H1 (cell line): ENCODE measurements at regions not wholly inside any gene's neighbourhood (a gene's known extent, or its start where the extent isn't known, plus 50 kb on each side); places are given as distances from the start of the nearest gene placed in this dataset.

ENCODE experiments used
- CTCF ChIA-PET: fragments of 300-600 bp; sonication (Branson Sonifier 250); formaldehyde crosslinking; loops from one replicate; lab custom pipeline; 2021; ENCODE audit not compliant: partially characterized antibody; lab: Charles Lee
- POLR2A ChIA-PET: fragments of 300-600 bp; sonication (Branson Sonifier 250); formaldehyde crosslinking; loops from one replicate; lab custom pipeline; 2021; ENCODE audit warnings: inconsistent platforms; ENCODE audit not compliant: partially characterized antibody; lab: Charles Lee
- DNase-seq, 2 experiments: peaks; one replicate each; pipeline versions ENCODE4 v3.0.0 to v3.0.0-alpha.2; 2010 to 2022; ENCODE audit warnings: low spot score in 2 of 2, low read depth in 1 of 2, mixed read lengths in 1 of 2
- FAIRE-seq: peaks from 2 replicates; lab custom pipeline; 2011; peaks lifted over from hg19 to GRCh38; lab: Jason Lieb, UNC
- H2AFZ ChIP-seq: 2 replicates; pipeline ENCODE4 v1.8.1; 2012; ENCODE audit warnings: low read length, inconsistent platforms
- H2AK5ac ChIP-seq: 2 replicates; pipeline ENCODE4 v1.6.1; 2013; ENCODE audit warnings: low read depth, low read length
- H2BK120ac ChIP-seq: replicated peaks from 2 replicates; pipeline ENCODE3; 2013; ENCODE audit warnings: low read depth, low read length, inconsistent platforms
- H2BK12ac ChIP-seq: 2 replicates; pipeline ENCODE4 v1.6.1; 2013; ENCODE audit warnings: low read depth, low read length
- H2BK15ac ChIP-seq: 2 replicates; pipeline ENCODE4 v1.6.1; 2013; ENCODE audit warnings: low read length
- H2BK20ac ChIP-seq: 2 replicates; pipeline ENCODE4 v1.6.1; 2013; ENCODE audit warnings: low read length
- H2BK5ac ChIP-seq: 2 replicates; pipeline ENCODE4 v1.6.1; 2013; ENCODE audit warnings: low read depth, low read length
- H3K14ac ChIP-seq: 2 replicates; pipeline ENCODE4 v1.6.1; 2013; ENCODE audit warnings: inconsistent platforms; ENCODE audit not compliant: insufficient read length
- H3K18ac ChIP-seq: 2 replicates; pipeline ENCODE4 v1.6.1; 2013; ENCODE audit warnings: low read length; ENCODE audit errors: extremely low read depth
- H3K23ac ChIP-seq: 2 replicates; pipeline ENCODE4 v1.6.1; 2013; ENCODE audit warnings: inconsistent platforms; ENCODE audit not compliant: insufficient read length
- H3K23me2 ChIP-seq: 2 replicates; pipeline ENCODE4 v1.6.1; 2013; ENCODE audit warnings: low read depth, low read length
- H3K27ac ChIP-seq: 2 replicates; pipeline ENCODE4 v1.6.1; 2011; ENCODE audit warnings: low read depth, low read length, inconsistent platforms
- H3K27me3 ChIP-seq, 4 experiments: replicated peaks in 1 of 4; 1 replicate in 1 of 4; 2 replicates in 3 of 4; pipeline versions ENCODE4 v1.6.1 to v1.8.1; 2011 to 2013; ENCODE audit warnings: low read length in 3 of 4, mild to moderate bottlenecking in 3 of 4, inconsistent platforms in 2 of 4, mixed read lengths in 2 of 4, moderate library complexity in 1 of 4; ENCODE audit not compliant: control insufficient read depth in 3 of 4, insufficient read depth in 3 of 4; ENCODE audit errors: extremely low read depth in 1 of 4
- H3K36me3 ChIP-seq, 4 experiments: 2 replicates each; pipeline versions ENCODE4 v1.6.1 to v1.8.1; 2011 to 2013; ENCODE audit warnings: mild to moderate bottlenecking in 4 of 4, low read length in 3 of 4, moderate library complexity in 2 of 4, control low read depth in 1 of 4, inconsistent platforms in 1 of 4; ENCODE audit not compliant: insufficient read depth in 4 of 4, control insufficient read depth in 2 of 4
- H3K4ac ChIP-seq: replicated peaks from 2 replicates; pipeline ENCODE3; 2013; ENCODE audit warnings: low read length, low read depth, mixed read lengths, inconsistent platforms; ENCODE audit not compliant: insufficient read length
- H3K4me1 ChIP-seq, 4 experiments: replicated peaks in 1 of 4; 1 replicate in 1 of 4; 2 replicates in 3 of 4; pipeline versions ENCODE4 v1.6.1 to v1.8.1; 2011 to 2013; ENCODE audit warnings: low read length in 3 of 4, inconsistent platforms in 2 of 4, mixed read lengths in 1 of 4; ENCODE audit not compliant: insufficient read depth in 4 of 4, control insufficient read depth in 3 of 4
- H3K4me2 ChIP-seq, 2 experiments: 2 replicates each; pipeline versions ENCODE4 v1.6.1 to v1.8.1; 2011 to 2013; ENCODE audit warnings: low read depth in 2 of 2, low read length in 2 of 2, control low read depth in 1 of 2, inconsistent platforms in 1 of 2, mild to moderate bottlenecking in 1 of 2; ENCODE audit not compliant: insufficient read depth in 1 of 2
- H3K4me3 ChIP-seq, 4 experiments: fragments of 200-600, 300-600 bp in 1 of 4; sonication (generic), shearing (Covaris generic), sonication (Bioruptor Twin) in 1 of 4; 2 replicates each; pipeline versions ENCODE4 v1.5.1 to v1.8.1; 2011 to 2016; ENCODE audit warnings: low read length in 4 of 4, low read depth in 3 of 4, control low read depth in 2 of 4, inconsistent platforms in 2 of 4, mild to moderate bottlenecking in 2 of 4, mixed read lengths in 1 of 4, moderate library complexity in 1 of 4; ENCODE audit not compliant: insufficient read depth in 2 of 4; ENCODE audit errors: extremely low read depth in 1 of 4
- H3K56ac ChIP-seq: replicated peaks from 2 replicates; pipeline ENCODE3; 2013; ENCODE audit warnings: low read depth, mild to moderate bottlenecking, mixed read lengths, low read length, inconsistent platforms; ENCODE audit not compliant: insufficient read length
- H3K79me1 ChIP-seq: 2 replicates; pipeline ENCODE4 v1.6.1; 2013; ENCODE audit warnings: low read depth, low read length, control low read depth
- H3K79me2 ChIP-seq, 2 experiments: 2 replicates each; pipeline versions ENCODE4 v1.6.1 to v1.8.1; 2012 to 2013; ENCODE audit warnings: low read length in 2 of 2, mild to moderate bottlenecking in 2 of 2, inconsistent platforms in 1 of 2; ENCODE audit not compliant: insufficient read depth in 2 of 2, control insufficient read depth in 1 of 2
- H3K9ac ChIP-seq, 4 experiments: replicated peaks in 1 of 4; 1 replicate in 1 of 4; 2 replicates in 3 of 4; pipeline versions ENCODE4 v1.6.1 to v1.8.1; 2011 to 2013; ENCODE audit warnings: low read depth in 3 of 4, low read length in 3 of 4, control low read depth in 2 of 4, mild to moderate bottlenecking in 2 of 4, moderate library complexity in 2 of 4, inconsistent platforms in 1 of 4; ENCODE audit errors: extremely low read depth in 1 of 4
- H3K9me3 ChIP-seq, 2 experiments: 2 replicates each; pipeline versions ENCODE4 v1.6.1 to v1.8.1; 2012 to 2013; ENCODE audit warnings: mild to moderate bottlenecking in 2 of 2, moderate library complexity in 2 of 2, control low read depth in 1 of 2, inconsistent platforms in 1 of 2, low read depth in 1 of 2, low read length in 1 of 2, mixed read lengths in 1 of 2; ENCODE audit not compliant: insufficient read depth in 2 of 2
- H4K20me1 ChIP-seq, 2 experiments: replicated peaks in 1 of 2; 2 replicates each; pipeline versions ENCODE3 to v1.8.1; 2011 to 2013; ENCODE audit warnings: inconsistent platforms in 2 of 2, low read length in 2 of 2, mild to moderate bottlenecking in 1 of 2; ENCODE audit not compliant: insufficient read depth in 2 of 2, control insufficient read depth in 1 of 2
- H4K5ac ChIP-seq: 2 replicates; pipeline ENCODE4 v1.6.1; 2013; ENCODE audit warnings: low read length, low read depth, mixed read lengths, inconsistent platforms; ENCODE audit not compliant: insufficient read length
- H4K8ac ChIP-seq: 2 replicates; pipeline ENCODE4 v1.8.0; 2013; ENCODE audit warnings: mild to moderate bottlenecking, moderate library complexity, low read length, inconsistent platforms; ENCODE audit not compliant: insufficient read depth; ENCODE audit errors: extremely low read depth
- H4K91ac ChIP-seq: replicated peaks from 2 replicates; pipeline ENCODE3; 2013; ENCODE audit warnings: low read length, mixed read lengths, inconsistent platforms; ENCODE audit not compliant: insufficient read length
- CBX5 ChIP-seq: fragments of 300-800, 300-1000 bp; sonication (generic); IDR thresholded peaks from 2 replicates; pipeline ENCODE4 v1.7.1; 2016; ENCODE audit warnings: antibody characterized with exemption, low read length, low read depth
- JUND ChIP-seq: IDR thresholded peaks from 2 replicates; pipeline ENCODE4 v1.6.1; 2011; ENCODE audit warnings: mild to moderate bottlenecking, improper control_type of control experiment, low read length
- POLR2AphosphoS5 ChIP-seq: IDR thresholded peaks from 2 replicates; pipeline ENCODE4 v1.6.1; 2011; ENCODE audit warnings: low read depth, low read length
- RNF2 ChIP-seq: fragments of 200-900, 300-1000 bp; sonication (generic); IDR thresholded peaks from 2 replicates; pipeline ENCODE4 v1.7.1; 2016; ENCODE audit warnings: borderline replicate concordance, low read depth, mild to moderate bottlenecking, antibody characterized with exemption, low read length; ENCODE audit not compliant: poor library complexity, severe bottlenecking; ENCODE audit errors: missing control alignments
- SAP30 ChIP-seq: fragments of 300-600 bp; sonication (generic); IDR thresholded peaks from 2 replicates; pipeline ENCODE4 v1.7.1; 2012; ENCODE audit warnings: low read length, moderate library complexity, mild to moderate bottlenecking, inconsistent platforms; ENCODE audit not compliant: insufficient read depth, insufficient replicate concordance
- SP4 ChIP-seq: IDR thresholded peaks from 2 replicates; pipeline ENCODE4 v1.6.1; 2012; ENCODE audit warnings: low read length, inconsistent platforms
- YY1 ChIP-seq: IDR thresholded peaks from 2 replicates; pipeline ENCODE4 v1.6.1; 2011; ENCODE audit warnings: low read depth, mild to moderate bottlenecking, low read length
- WGBS, 2 experiments: shearing (Covaris generic) in 1 of 2; methylation state at CpG; one replicate each; pipeline versions ENCODE4 v1.1.6 to v1.1.7; 2013 to 2015; ENCODE audit warnings: low lambda C conversion rate in 2 of 2, mixed read lengths in 2 of 2, inconsistent platforms in 1 of 2, low coverage in 1 of 2, missing lambda C conversion rate in 1 of 2; ENCODE audit not compliant: insufficient replicate concordance in 2 of 2, insufficient coverage in 1 of 2, insufficient read length in 1 of 2; ENCODE audit errors: extremely low coverage in 1 of 2, missing lambda C conversion rate in 1 of 2; 5-methylcytosine and 5-hydroxymethylcytosine counted together

GRCh38 chr1:31122741-31123140 is 57.2 kb upstream of the PUM1 start:
- CTCF ChIA-PET: interaction anchor here (0.6 to 1.2 kb wide), 2 partner anchors 17 to 40 kb away, joined by 3 to 4 read pairs; no protein-coding TSS in a partner anchor
- Histone ChIP-seq H3K9me3 (no peaks in the 10 kb centered on the region), H3K23ac (no peak overlapping the region), H2AFZ (peak overlapping the region; percentile 49), H3K4me1 (peaks cover 0 to 9% (median 3%) of the 10 kb centered on the region in 4 experiments; a peak in 4 of 7 replicates), H3K14ac (no peak overlapping the region), H3K4me3 (no peak overlapping the region), H3K36me3 (no peaks in the 10 kb centered on the region), H3K56ac (no peak overlapping the region), H2BK15ac (no peak overlapping the region), H4K8ac (no peak overlapping the region), H4K20me1 (no peaks in the 10 kb centered on the region), H3K27me3 (no peaks in the 10 kb centered on the region), H3K27ac (no peak overlapping the region), H3K4me2 (0 out of 4 replicates have a peak overlapping the region, but pooled peaks of 1 of the 2 experiments have one; percentile 1), H2BK12ac (peak overlapping the region; percentile 10; the same call in 1 of the 2 replicates), H4K5ac (no peak overlapping the region), H3K79me1 (no peaks in the 10 kb centered on the region), H3K79me2 (no peaks in the 10 kb centered on the region), H4K91ac (no peak overlapping the region), H3K9ac (no peak overlapping the region), H2BK5ac (no peak overlapping the region), H2BK20ac (no peak overlapping the region), H3K23me2 (no peaks in the 10 kb centered on the region; the same call in 1 of the 2 replicates), H3K18ac (no peak overlapping the region), H2BK120ac (no peak overlapping the region), H3K4ac (no peak overlapping the region), H2AK5ac (no peak overlapping the region)
- no peak for FAIRE-seq
- DNase-seq: no peak
- TF ChIP-seq SAP30: no peak
- TF ChIP-seq CBX5: no peak
- TF ChIP-seq JUND: no peak
- no peak for TF ChIP-seq YY1
- TF ChIP-seq RNF2: no peak
- no peak for TF ChIP-seq POLR2AphosphoS5
- no peak for TF ChIP-seq SP4
- POLR2A ChIA-PET: interaction anchor here (0.6 to 1.1 kb wide), 2 partner anchors 12 to 57 kb away, joined by 3 read pairs; no protein-coding TSS in a partner anchor
- 85% methylated on average over 8 of the region's 8 CpGs; no CpG with 5 or more reads in 1 of the 2 experiments for WGBS, 2 experiments
